ENCODE measurements at regions not wholly inside any gene's neighbourhood (a gene's known extent, or its start where the extent isn't known, plus 50 kb on each side); places are given as distances from the start of the nearest gene placed in this dataset.
"Not testable (repeated sequence)": the region's sequence is repeated elsewhere in the genome, so short reads cannot be mapped to it uniquely, and the experiment has no call there.

- no peak for DNase-seq (ENCODE audit: low spot score)
These were observed 301.8 kb downstream of the MED10 start for GRCh38 chr5:6076341-6077239.

- DNase-seq (ENCODE audit: low spot score): not testable (repeated sequence)
These were observed 305.9 kb downstream of the MED10 start for GRCh38 chr5:6072488-6072887.

- no peak for DNase-seq (ENCODE audit: low spot score)
These were observed 308.7 kb downstream of the MED10 start for GRCh38 chr5:6069496-6070185.

GRCh38 chr5:6066016-6066415, 312.3 kb downstream of the MED10 start:
- no peak for DNase-seq (ENCODE audit: low spot score)

- no peak for DNase-seq (ENCODE audit: low spot score)
These were observed 319.1 kb downstream of the MED10 start for GRCh38 chr5:6059137-6059800.

- DNase-seq (ENCODE audit: low spot score): no peak
These were observed 320.2 kb downstream of the MED10 start for GRCh38 chr5:6058055-6058715.

- DNase-seq (ENCODE audit: low spot score): no peak
These were observed 322.1 kb downstream of the MED10 start for GRCh38 chr5:6056280-6056679.

- DNase-seq (ENCODE audit: low spot score): no peak
These were observed 328.7 kb downstream of the MED10 start for GRCh38 chr5:6049662-6050061.

- DNase-seq (ENCODE audit: low spot score): no peak
These were observed 329.6 kb downstream of the MED10 start for GRCh38 chr5:6048746-6049145.

- DNase-seq (ENCODE audit: low spot score): no peak
These were observed 331.9 kb downstream of the MED10 start for GRCh38 chr5:6046296-6046967.

GRCh38 chr5:6043491-6044310, 334.6 kb downstream of the MED10 start:
- DNase-seq (ENCODE audit: low spot score): no peak

GRCh38 chr5:6041977-6042550, 336.3 kb downstream of the MED10 start:
- no peak for DNase-seq (ENCODE audit: low spot score)

- no peak for DNase-seq (ENCODE audit: low spot score)
These were observed 339.2 kb downstream of the MED10 start for GRCh38 chr5:6039111-6039510.

GRCh38 chr5:6036006-6036405, 342.3 kb downstream of the MED10 start:
- DNase-seq (ENCODE audit: low spot score): no peak

GRCh38 chr5:6029811-6030271, 348.5 kb downstream of the MED10 start:
- DNase-seq (ENCODE audit: low spot score): no peak

- no peak for DNase-seq (ENCODE audit: low spot score)
These were observed 351.5 kb downstream of the MED10 start for GRCh38 chr5:6026766-6027406.

- DNase-seq (ENCODE audit: low spot score): no peak
These were observed 358.7 kb downstream of the MED10 start for GRCh38 chr5:6019612-6020011.

- DNase-seq (ENCODE audit: low spot score): no peak
These were observed 364.8 kb downstream of the MED10 start for GRCh38 chr5:6013506-6013905.

GRCh38 chr5:6011199-6011598, 367.1 kb downstream of the MED10 start:
- DNase-seq (ENCODE audit: low spot score): no peak

GRCh38 chr5:6006838-6007314, 371.5 kb downstream of the MED10 start:
- DNase-seq (ENCODE audit: low spot score): no peak
